Renal cortex interstitium (tissue), 11 donors: ENCODE measurements at regions not wholly inside any gene's neighbourhood (a gene's known extent, or its start where the extent isn't known, plus 50 kb on each side); places are given as distances from the start of the nearest gene placed in this dataset.

ENCODE experiments used
- DNase-seq, 11 donors: peaks; one replicate each; pipeline ENCODE4 v3.0.0-alpha.2; 2013; ENCODE audit warnings: low read depth in 9 of 11, low spot score in 4 of 11; ENCODE audit errors: extremely low read depth in 1 of 11

DNA sequence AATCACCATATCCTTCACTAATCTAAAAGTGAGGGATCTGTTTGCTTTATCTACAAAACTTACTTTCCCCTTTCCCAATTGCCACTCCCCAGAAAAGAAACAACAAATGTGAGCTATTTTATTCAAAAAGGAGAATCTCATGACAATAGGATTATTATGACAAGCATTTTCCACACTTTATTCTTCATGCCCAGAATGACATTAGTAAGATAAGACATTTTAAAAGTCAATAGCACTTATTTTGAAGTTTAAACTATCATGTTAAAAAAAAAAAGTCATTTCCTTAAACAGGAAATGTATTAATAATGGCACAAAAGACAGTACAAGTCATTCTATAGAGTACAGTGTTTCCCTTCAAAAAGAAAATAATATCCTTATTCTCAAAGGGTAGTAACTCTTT, 58.8 kb upstream of the HNRNPA3 start:
- no peak for DNase-seq

DNA sequence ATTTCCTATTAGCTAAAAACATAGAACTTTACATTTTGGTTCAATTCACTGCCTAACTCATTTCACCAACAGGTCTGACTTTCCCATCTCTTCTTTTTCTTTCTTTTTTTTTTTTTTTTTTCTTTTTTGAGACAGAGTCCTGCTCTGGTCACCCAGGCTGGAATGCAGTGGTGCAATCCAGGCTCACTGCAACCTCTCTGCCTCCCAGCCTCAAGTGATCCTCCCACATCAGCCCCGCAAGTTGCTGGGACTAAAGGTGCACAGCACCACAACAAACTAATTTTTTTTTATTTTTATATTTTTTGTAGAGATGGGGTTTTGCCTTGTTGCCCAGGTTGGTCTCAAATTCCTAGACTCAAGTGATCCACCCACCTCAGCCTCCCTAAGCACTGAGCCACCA, 57.8 kb upstream of the HNRNPA3 start:
- DNase-seq, result no peak

DNA sequence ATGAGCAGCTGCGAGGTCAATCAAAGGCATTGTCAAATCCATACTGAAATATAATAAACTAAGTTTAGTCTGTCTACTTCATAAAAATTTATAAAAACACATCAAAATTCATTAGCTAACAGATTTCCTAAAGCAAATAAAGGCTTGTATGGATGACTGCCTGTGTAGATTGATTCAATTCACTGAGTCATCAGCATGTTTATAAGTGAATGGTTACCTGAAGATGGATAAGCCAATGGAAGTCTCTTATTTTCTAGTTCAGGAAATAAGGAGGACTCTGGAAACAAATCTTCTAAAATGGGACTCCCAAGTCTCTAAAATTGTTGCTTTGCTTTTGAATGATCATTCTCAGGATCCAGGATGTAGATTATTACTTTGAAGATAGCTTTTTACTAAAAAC, 57.0 kb upstream of the HNRNPA3 start:
- no peak for DNase-seq

DNA sequence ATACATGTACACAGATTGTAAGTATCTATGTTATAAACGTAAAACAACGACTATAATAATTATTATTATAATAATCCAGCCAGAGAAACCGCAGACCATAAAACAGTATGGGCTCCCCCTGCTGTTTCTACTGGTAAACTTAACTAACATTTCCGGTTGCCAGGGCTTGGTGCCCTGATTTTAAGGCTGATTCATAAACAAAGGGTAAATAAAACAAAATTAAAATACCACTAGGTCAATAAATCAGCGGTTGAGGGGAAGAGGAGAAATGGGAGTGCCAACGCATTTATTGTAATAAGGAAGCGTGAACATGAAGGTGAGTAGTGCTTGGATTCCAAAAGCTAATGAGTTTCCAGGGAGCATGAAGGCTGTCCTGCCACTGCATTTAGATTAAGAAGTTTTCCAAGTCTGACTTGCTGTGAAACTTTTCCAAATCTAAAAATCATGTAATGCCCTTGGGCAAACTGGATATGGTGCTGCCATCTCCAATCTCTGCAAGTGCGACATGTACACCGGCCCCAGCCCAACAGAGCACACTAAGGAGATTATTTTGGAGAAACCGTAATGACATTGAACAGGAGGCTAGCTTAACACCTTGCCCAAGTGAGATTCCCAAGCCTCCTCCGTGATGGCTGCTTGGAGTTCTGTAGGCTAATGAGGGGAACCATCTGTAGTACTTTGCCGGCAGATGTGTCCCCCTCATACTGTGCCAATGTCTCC, 50.7 kb upstream of the HNRNPA3 start:
- no peak for DNase-seq
